Neural cell (in vitro differentiated cells): ENCODE measurements at regions not wholly inside any gene's neighbourhood (a gene's known extent, or its start where the extent isn't known, plus 50 kb on each side); places are given as distances from the start of the nearest gene placed in this dataset.

Experiments used
- H2AFZ ChIP-seq: fragments of 200-600, 300-800 bp; sonication (generic), shearing (Covaris generic); 2 replicates; pipeline ENCODE4 v1.6.0; 2014; ENCODE audit warnings: low read depth, mild to moderate bottlenecking, antibody characterized with exemption, low read length, moderate library complexity
- H3F3A ChIP-seq: fragments of 200-600 bp; shearing (Covaris generic); 2 replicates; pipeline ENCODE4 v1.6.1; 2016; ENCODE audit warnings: mild to moderate bottlenecking, moderate library complexity, mixed read lengths, antibody characterized with exemption, low read length; ENCODE audit not compliant: insufficient read depth, poor library complexity, severe bottlenecking
- H3K27ac ChIP-seq: fragments of 200-600, 300-800 bp; sonication (generic), shearing (Covaris generic); 2 replicates; pipeline ENCODE4 v1.5.1; 2014; ENCODE audit warnings: mild to moderate bottlenecking, low read length, moderate library complexity
- H3K27me3 ChIP-seq: fragments of 300-800, 200-600 bp; sonication (generic), shearing (Covaris generic); 2 replicates; pipeline ENCODE4 v1.6.0; 2014; ENCODE audit warnings: mild to moderate bottlenecking, low read depth, low read length, moderate library complexity; ENCODE audit not compliant: insufficient read depth
- H3K36me3 ChIP-seq: fragments of 300-800, 200-600 bp; sonication (generic), shearing (Covaris generic); 2 replicates; pipeline ENCODE4 v1.5.1; 2014; ENCODE audit warnings: mild to moderate bottlenecking, antibody characterized with exemption, low read length, moderate library complexity; ENCODE audit not compliant: insufficient read depth
- H3K4me2 ChIP-seq: fragments of 300-800, 200-600 bp; sonication (generic), shearing (Covaris generic); 2 replicates; pipeline ENCODE4 v1.6.0; 2014; ENCODE audit warnings: mild to moderate bottlenecking, low read length
- H3K4me3 ChIP-seq: fragments of 300-800, 200-600 bp; sonication (generic), shearing (Covaris generic); 2 replicates; pipeline ENCODE4 v1.5.1; 2014; ENCODE audit warnings: mild to moderate bottlenecking, low read length, moderate library complexity
- H3K79me2 ChIP-seq: fragments of 200-600 bp; shearing (Covaris generic); replicated peaks from 2 replicates; pipeline ENCODE4 v1.6.0; 2014; ENCODE audit warnings: mild to moderate bottlenecking, low read length, moderate library complexity; ENCODE audit not compliant: insufficient read depth
- H3K9ac ChIP-seq: fragments of 300-800, 200-600 bp; sonication (generic), shearing (Covaris generic); 2 replicates; pipeline ENCODE4 v1.6.1; 2016; ENCODE audit warnings: mild to moderate bottlenecking, low read length, mixed read lengths
- H3K9me2 ChIP-seq: fragments of 200-600 bp; shearing (Covaris generic); 2 replicates; pipeline ENCODE4 v1.6.1; 2016; ENCODE audit warnings: mild to moderate bottlenecking, low read length, mixed read lengths; ENCODE audit not compliant: insufficient read depth
- H3K9me3 ChIP-seq: fragments of 200-600, 300-800 bp; sonication (generic), shearing (Covaris generic); 2 replicates; pipeline ENCODE4 v1.6.1; 2016; ENCODE audit warnings: mild to moderate bottlenecking, mixed run types, low read length, moderate library complexity, mixed read lengths
- H4K20me1 ChIP-seq: fragments of 200-600 bp; shearing (Covaris generic); 2 replicates; pipeline ENCODE4 v1.6.1; 2016; ENCODE audit warnings: mild to moderate bottlenecking, mixed run types; ENCODE audit not compliant: insufficient read depth
- CTCF ChIP-seq: fragments of 450-650 bp; IDR thresholded peaks from 2 replicates; pipeline ENCODE4 v1.5.1; 2014; ENCODE audit warnings: antibody characterized with exemption, mild to moderate bottlenecking, moderate library complexity; ENCODE audit not compliant: poor library complexity, severe bottlenecking
- EP300 ChIP-seq: fragments of 450-650 bp; conservative IDR thresholded peaks from 2 replicates; pipeline ENCODE4 v1.6.1; 2014; ENCODE audit warnings: antibody characterized with exemption, mild to moderate bottlenecking, moderate library complexity; ENCODE audit not compliant: poor library complexity, severe bottlenecking
- EZH2 ChIP-seq: fragments of 200-600, 300-800 bp; shearing (Covaris generic), sonication (generic); IDR thresholded peaks from 2 replicates; pipeline ENCODE4 v1.6.1; 2014; ENCODE audit warnings: antibody characterized with exemption, low read length, borderline replicate concordance, mild to moderate bottlenecking; ENCODE audit not compliant: insufficient read depth, poor library complexity, severe bottlenecking
- MXI1 ChIP-seq: fragments of 450-650 bp; conservative IDR thresholded peaks from 2 replicates; pipeline ENCODE4 v1.6.1; 2014; ENCODE audit warnings: antibody characterized with exemption, mild to moderate bottlenecking; ENCODE audit not compliant: poor library complexity, severe bottlenecking
- POLR2AphosphoS5 ChIP-seq: IDR thresholded peaks from 2 replicates; pipeline ENCODE4 v1.6.1; 2012
- RAD21 ChIP-seq: fragments of 450-650 bp; conservative IDR thresholded peaks from 2 replicates; pipeline ENCODE4 v1.6.1; 2014; ENCODE audit warnings: antibody characterized with exemption, mild to moderate bottlenecking, moderate library complexity
- REST ChIP-seq: IDR thresholded peaks from 2 replicates; pipeline ENCODE4 v1.6.1; 2012; ENCODE audit warnings: borderline replicate concordance
- SMC3 ChIP-seq: fragments of 450-650 bp; conservative IDR thresholded peaks from 2 replicates; pipeline ENCODE4 v1.6.1; 2014; ENCODE audit warnings: antibody characterized with exemption, mild to moderate bottlenecking, moderate library complexity; ENCODE audit not compliant: poor library complexity
- TAF1 ChIP-seq: IDR thresholded peaks from 2 replicates; pipeline ENCODE4 v1.6.1; 2012; ENCODE audit warnings: low read depth

GRCh38 chr4:27775156-27775555 lies 914.5 kb downstream of the STIM2 start:
- Histone ChIP-seq H3F3A (no peaks in the 10 kb centered on the region), H3K27me3 (no peaks in the 10 kb centered on the region), H3K79me2 (no peaks in the 10 kb centered on the region), H3K9ac (no peak overlapping the region), H3K9me2 (no peaks in the 10 kb centered on the region), H3K36me3 (no peaks in the 10 kb centered on the region), H3K4me3 (no peak overlapping the region), H3K9me3 (no peaks in the 10 kb centered on the region), H3K4me2 (no peak overlapping the region), H2AFZ (no peak overlapping the region), H3K27ac (no peak overlapping the region), H4K20me1 (no peaks in the 10 kb centered on the region)
- TF ChIP-seq EP300 = no peak
- TF ChIP-seq CTCF = no peak
- no peak for TF ChIP-seq RAD21
- no peak for TF ChIP-seq EZH2
- no peak for TF ChIP-seq TAF1
- TF ChIP-seq POLR2AphosphoS5 = no peak
- TF ChIP-seq MXI1 = no peak
- TF ChIP-seq SMC3 = no peak
- TF ChIP-seq REST = no peak

- H3K4me2 ChIP-seq = no peak overlapping the region
- TF ChIP-seq EZH2 = no peak
- no peak for TF ChIP-seq MXI1
- no peak for TF ChIP-seq REST
- TF ChIP-seq EP300 = no peak
- no peak for TF ChIP-seq SMC3
- no peak for TF ChIP-seq RAD21
- no peak for TF ChIP-seq TAF1
- TF ChIP-seq POLR2AphosphoS5 = no peak
- TF ChIP-seq CTCF = no peak
- no peaks in the 10 kb centered on the region for H3K9me3 ChIP-seq
- no peak overlapping the region for H3K4me3 ChIP-seq
- no peaks in the 10 kb centered on the region for H3K36me3 ChIP-seq
- H3K9ac ChIP-seq = no peak overlapping the region
- H3K27me3 ChIP-seq = no peaks in the 10 kb centered on the region
- no peaks in the 10 kb centered on the region for H3F3A ChIP-seq
- no peaks in the 10 kb centered on the region for H4K20me1 ChIP-seq
- no peaks in the 10 kb centered on the region for H3K9me2 ChIP-seq
- no peaks in the 10 kb centered on the region for H3K79me2 ChIP-seq
- no peak overlapping the region for H3K27ac ChIP-seq
- no peak overlapping the region for H2AFZ ChIP-seq
Observed at GRCh38 chr4:27779827-27780226, 919.2 kb downstream of the STIM2 start.
